A549 (cell line): ENCODE measurements at regions not wholly inside any gene's neighbourhood (a gene's known extent, or its start where the extent isn't known, plus 50 kb on each side); places are given as distances from the start of the nearest gene placed in this dataset.

Experiments used
- ATAC-seq, 2 experiments: fragments of 200-7000 bp in 1 of 2; fragments of >200 bp in 1 of 2; cut with Nextera tagmentation in 1 of 2; cut with Tn5 transposase in 1 of 2; 3 replicates each; pipeline versions ENCODE4 v1.8.0 to v1.9.1; 2018 to 2020; ENCODE audit warnings: mild to moderate bottlenecking in 1 of 2, moderate library complexity in 1 of 2
- CTCF ChIA-PET: fragments of 300-600 bp; sonication (Branson Sonifier 250); formaldehyde crosslinking; extraction: SDS; loops from one replicate; lab custom pipeline; 2021; ENCODE audit warnings: antibody characterized with exemption, inconsistent platforms; lab: Yijun Ruan, JAX
- POLR2A ChIA-PET: fragments of 350-600 bp; formaldehyde crosslinking; extraction: SDS; loops from one replicate; lab custom pipeline; 2021; ENCODE audit warnings: antibody characterized with exemption, inconsistent platforms; lab: Yijun Ruan, JAX
- DNase-seq, 2 experiments: peaks; one replicate each; pipeline versions ENCODE4 v3.0.0 to v3.0.0-alpha.2; 2011 to 2016; ENCODE audit warnings: low read depth in 1 of 2, low spot score in 1 of 2
- FAIRE-seq: peaks from 2 replicates; lab custom pipeline; 2011; peaks lifted over from hg19 to GRCh38; lab: Jason Lieb, UNC
- H3K27ac ChIP-seq, 2 experiments: fragments of >200 bp; sonication (Bioruptor Twin); formaldehyde crosslinking; 3 replicates each; pipeline ENCODE4 v1.5.1; 2016 to 2017
- H3K4me1 ChIP-seq: fragments of >200 bp; sonication (Bioruptor Twin); formaldehyde crosslinking; 3 replicates; pipeline ENCODE4 v1.6.1; 2016
- H3K4me2 ChIP-seq: fragments of >200 bp; sonication (Bioruptor Twin); formaldehyde crosslinking; 3 replicates; pipeline ENCODE4 v1.6.1; 2016
- H3K4me3 ChIP-seq: fragments of >200 bp; sonication (Bioruptor Twin); formaldehyde crosslinking; 3 replicates; pipeline ENCODE4 v1.5.1; 2016
- H3K9me3 ChIP-seq: fragments of >200 bp; sonication (Bioruptor Twin); formaldehyde crosslinking; 3 replicates; pipeline ENCODE4 v1.6.1; 2016
- ATOH8 ChIP-seq: fragments of 250-450 bp; sonication (Bioruptor Pico); IDR thresholded peaks from 2 replicates; pipeline ENCODE4 v1.5.0; 2020; ENCODE audit warnings: low read depth, mild to moderate bottlenecking, moderate library complexity
- BCL3 ChIP-seq: fragments of >200 bp; sonication (Bioruptor Twin); formaldehyde crosslinking; IDR thresholded peaks from 3 replicates; pipeline ENCODE4 v1.6.1; 2016
- CHD4 ChIP-seq: fragments of 200-600 bp; sonication (generic); IDR thresholded peaks from 2 replicates; pipeline ENCODE4 v1.6.1; 2016; ENCODE audit warnings: antibody characterized with exemption, mild to moderate bottlenecking, borderline replicate concordance
- HEYL ChIP-seq: fragments of 250-450 bp; sonication (Bioruptor Pico); IDR thresholded peaks from 2 replicates; pipeline ENCODE4 v1.8.0; 2021; ENCODE audit warnings: mild to moderate bottlenecking, moderate library complexity
- HOXA7 ChIP-seq: fragments of 250-450 bp; sonication (Bioruptor Pico); IDR thresholded peaks from 2 replicates; pipeline ENCODE4 v1.5.0; 2020; ENCODE audit warnings: mild to moderate bottlenecking, moderate library complexity
- HOXB13 ChIP-seq: fragments of 250-450 bp; sonication (Bioruptor Pico); IDR thresholded peaks from 2 replicates; pipeline ENCODE4 v1.5.0; 2020; ENCODE audit warnings: low read depth, mild to moderate bottlenecking, moderate library complexity
- KDM1A ChIP-seq: fragments of 200-600 bp; sonication (generic); IDR thresholded peaks from 2 replicates; pipeline ENCODE4 v1.6.1; 2016; ENCODE audit warnings: low read depth, mild to moderate bottlenecking
- MAZ ChIP-seq: fragments of 150-350 bp; IDR thresholded peaks from 2 replicates; pipeline ENCODE4 v1.6.1; 2014; ENCODE audit warnings: antibody characterized with exemption, low read depth, low read length, borderline replicate concordance
- NFE2L2 ChIP-seq: fragments of 150-350 bp; conservative IDR thresholded peaks from 2 replicates; pipeline ENCODE4 v1.6.1; 2014; ENCODE audit warnings: low read length
- POLR2AphosphoS2 ChIP-seq: conservative IDR thresholded peaks from 2 replicates; pipeline ENCODE4 v1.6.1; 2012; ENCODE audit warnings: low read length, improper control_type of control experiment, inconsistent platforms
- RAD21 ChIP-seq, 2 experiments: fragments of >200 bp in 1 of 2; sonication (Bioruptor Twin) in 1 of 2; formaldehyde crosslinking in 1 of 2; IDR thresholded peaks in 1 of 2; conservative IDR thresholded peaks in 1 of 2; 2 replicates in 1 of 2; 3 replicates in 1 of 2; pipeline ENCODE4 v1.6.1; 2012 to 2018; ENCODE audit warnings: inconsistent platforms in 1 of 2
- RNF2 ChIP-seq: fragments of 200-600 bp; sonication (generic); IDR thresholded peaks from 2 replicates; pipeline ENCODE4 v1.6.1; 2016; ENCODE audit warnings: low read depth, mild to moderate bottlenecking, antibody characterized with exemption, moderate library complexity, borderline replicate concordance
- TFCP2L1 ChIP-seq: fragments of 250-450 bp; sonication (Bioruptor Pico); IDR thresholded peaks from 2 replicates; pipeline ENCODE4 v1.5.0; 2021; ENCODE audit warnings: mild to moderate bottlenecking
- ZFP36 ChIP-seq: fragments of 450-650 bp; IDR thresholded peaks from 2 replicates; pipeline ENCODE4 v1.6.1; 2014; ENCODE audit warnings: borderline replicate concordance; ENCODE audit not compliant: partially characterized antibody
- WGBS: methylation state at CpG from one replicate; pipeline ENCODE4 v1.1.6; 2017; ENCODE audit errors: missing lambda C conversion rate; 5-methylcytosine and 5-hydroxymethylcytosine counted together
- TF ChIP-seq, protein P1 (sequence below): fragments of >200 bp; sonication (Bioruptor Twin); formaldehyde crosslinking; IDR thresholded peaks from 2 replicates; pipeline ENCODE4 v1.6.1; 2016
- TF ChIP-seq, protein P2 (sequence below): fragments of 200-600 bp; sonication (generic); IDR thresholded peaks from 2 replicates; pipeline ENCODE4 v1.6.1; 2016; ENCODE audit warnings: antibody characterized with exemption, mild to moderate bottlenecking, moderate library complexity
- TF ChIP-seq, protein P3 (sequence below): IDR thresholded peaks from 2 replicates; pipeline ENCODE4 v1.6.1; 2012; ENCODE audit warnings: low read depth, borderline replicate concordance

- no peaks in the 10 kb centered on the region for H3K4me1 ChIP-seq
- no peak for TF ChIP-seq TFCP2L1 (CRISPR knock-in tag)
- no peak for TF ChIP-seq RAD21 (conservative IDR thresholded peaks at IDR 0.05 in 1 of 2, IDR thresholded peaks at IDR 0.05 in 1 of 2)
- no peak for TF ChIP-seq ZFP36
- no peak for TF ChIP-seq RNF2
- TF ChIP-seq ATOH8 (CRISPR knock-in tag), result no peak
- TF ChIP-seq, protein P1, sequence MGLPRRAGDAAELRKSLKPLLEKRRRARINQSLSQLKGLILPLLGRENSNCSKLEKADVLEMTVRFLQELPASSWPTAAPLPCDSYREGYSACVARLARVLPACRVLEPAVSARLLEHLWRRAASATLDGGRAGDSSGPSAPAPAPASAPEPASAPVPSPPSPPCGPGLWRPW, result no peak
- TF ChIP-seq, protein P2, sequence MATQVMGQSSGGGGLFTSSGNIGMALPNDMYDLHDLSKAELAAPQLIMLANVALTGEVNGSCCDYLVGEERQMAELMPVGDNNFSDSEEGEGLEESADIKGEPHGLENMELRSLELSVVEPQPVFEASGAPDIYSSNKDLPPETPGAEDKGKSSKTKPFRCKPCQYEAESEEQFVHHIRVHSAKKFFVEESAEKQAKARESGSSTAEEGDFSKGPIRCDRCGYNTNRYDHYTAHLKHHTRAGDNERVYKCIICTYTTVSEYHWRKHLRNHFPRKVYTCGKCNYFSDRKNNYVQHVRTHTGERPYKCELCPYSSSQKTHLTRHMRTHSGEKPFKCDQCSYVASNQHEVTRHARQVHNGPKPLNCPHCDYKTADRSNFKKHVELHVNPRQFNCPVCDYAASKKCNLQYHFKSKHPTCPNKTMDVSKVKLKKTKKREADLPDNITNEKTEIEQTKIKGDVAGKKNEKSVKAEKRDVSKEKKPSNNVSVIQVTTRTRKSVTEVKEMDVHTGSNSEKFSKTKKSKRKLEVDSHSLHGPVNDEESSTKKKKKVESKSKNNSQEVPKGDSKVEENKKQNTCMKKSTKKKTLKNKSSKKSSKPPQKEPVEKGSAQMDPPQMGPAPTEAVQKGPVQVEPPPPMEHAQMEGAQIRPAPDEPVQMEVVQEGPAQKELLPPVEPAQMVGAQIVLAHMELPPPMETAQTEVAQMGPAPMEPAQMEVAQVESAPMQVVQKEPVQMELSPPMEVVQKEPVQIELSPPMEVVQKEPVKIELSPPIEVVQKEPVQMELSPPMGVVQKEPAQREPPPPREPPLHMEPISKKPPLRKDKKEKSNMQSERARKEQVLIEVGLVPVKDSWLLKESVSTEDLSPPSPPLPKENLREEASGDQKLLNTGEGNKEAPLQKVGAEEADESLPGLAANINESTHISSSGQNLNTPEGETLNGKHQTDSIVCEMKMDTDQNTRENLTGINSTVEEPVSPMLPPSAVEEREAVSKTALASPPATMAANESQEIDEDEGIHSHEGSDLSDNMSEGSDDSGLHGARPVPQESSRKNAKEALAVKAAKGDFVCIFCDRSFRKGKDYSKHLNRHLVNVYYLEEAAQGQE, result no peak
- no peak for TF ChIP-seq CHD4
- TF ChIP-seq POLR2AphosphoS2, result no peak
- no peak for TF ChIP-seq HOXA7 (CRISPR knock-in tag)
- TF ChIP-seq HEYL (CRISPR knock-in tag), result no peak
- no peak for TF ChIP-seq KDM1A
- no peak for TF ChIP-seq MAZ
- POLR2A ChIA-PET, result no interaction called here
- H3K4me3 ChIP-seq, result no peak overlapping the region
- WGBS, result 26% methylated on average over 11 of the region's 11 CpGs
- no peak for ATAC-seq
- no peak overlapping the region for H3K4me2 ChIP-seq
- CTCF ChIA-PET, result no interaction called here
- no peaks in the 10 kb centered on the region for H3K9me3 ChIP-seq
- FAIRE-seq, result no peak
- DNase-seq, result no peak
- no peak overlapping the region for H3K27ac ChIP-seq
These were observed 1236.5 kb upstream of the TENM3 start for GRCh38 chr4:181006499-181007260.

DNA sequence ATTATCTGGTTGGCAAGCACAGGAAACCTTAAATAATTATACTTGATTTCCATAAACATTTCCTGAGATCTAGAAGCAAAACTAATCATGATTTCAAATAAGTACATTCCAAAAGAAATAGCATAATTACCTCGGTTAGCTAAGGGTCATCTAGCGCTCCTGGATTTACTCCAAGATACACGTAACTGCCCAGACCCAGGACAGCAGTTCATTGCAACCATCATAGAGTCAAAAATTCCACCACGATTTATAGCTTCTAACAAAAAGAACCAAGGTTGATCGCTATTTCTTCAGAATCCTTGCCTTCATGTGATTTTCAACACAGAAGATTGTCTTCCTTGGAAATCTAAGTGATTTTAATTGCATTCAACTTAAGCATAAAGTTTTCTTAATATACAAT, 1235.5 kb upstream of the TENM3 start:
- no peak overlapping the region for H3K4me2 ChIP-seq

More for the DNA sequence above, 1235.5 kb upstream of the TENM3 start:
- H3K27ac ChIP-seq, result no peak overlapping the region
- no peak overlapping the region for H3K4me3 ChIP-seq
- no peaks in the 10 kb centered on the region for H3K4me1 ChIP-seq
- H3K9me3 ChIP-seq, result no peaks in the 10 kb centered on the region
- POLR2A ChIA-PET, result no interaction called here
- no peak for ATAC-seq
- FAIRE-seq, result no peak
- DNase-seq, result no peak
- TF ChIP-seq, protein P3, sequence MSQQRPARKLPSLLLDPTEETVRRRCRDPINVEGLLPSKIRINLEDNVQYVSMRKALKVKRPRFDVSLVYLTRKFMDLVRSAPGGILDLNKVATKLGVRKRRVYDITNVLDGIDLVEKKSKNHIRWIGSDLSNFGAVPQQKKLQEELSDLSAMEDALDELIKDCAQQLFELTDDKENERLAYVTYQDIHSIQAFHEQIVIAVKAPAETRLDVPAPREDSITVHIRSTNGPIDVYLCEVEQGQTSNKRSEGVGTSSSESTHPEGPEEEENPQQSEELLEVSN, result no peak
- no peak for TF ChIP-seq NFE2L2
- no peak for TF ChIP-seq BCL3
- no peak for TF ChIP-seq HOXB13 (CRISPR knock-in tag)
- no peak for TF ChIP-seq CHD4
- CTCF ChIA-PET, result no interaction called here
- WGBS, result 31% methylated on average over 5 of the region's 5 CpGs
